Heart left ventricle (tissue), 16 donors: ENCODE measurements at regions not wholly inside any gene's neighbourhood (a gene's known extent, or its start where the extent isn't known, plus 50 kb on each side); places are given as distances from the start of the nearest gene placed in this dataset.

ENCODE experiments used
- ATAC-seq, 4 donors: fragments of 200-7000 bp; cut with Tn5 transposase; one replicate each; pipeline ENCODE4 v1.9.1; 2020 to 2022; ENCODE audit warnings: moderate library complexity in 4 of 4, mild to moderate bottlenecking in 3 of 4, moderate number of reproducible peaks in 1 of 4
- DNase-seq, 5 donors: peaks; one replicate each; pipeline ENCODE4 v3.0.0-alpha.2; 2020
- H3K27ac ChIP-seq, 12 donors: fragments of 200-600 bp; sonication (generic) in 4 of 12; one replicate each; pipeline versions ENCODE4 v1.5.0 to v1.8.0; 2016 to 2022; ENCODE audit warnings: mild to moderate bottlenecking in 2 of 12
- H3K27me3 ChIP-seq, 9 donors: fragments of 200-600 bp; sonication (generic) in 2 of 9; one replicate each; pipeline versions ENCODE4 v1.5.1 to v1.8.0; 2016 to 2022; ENCODE audit warnings: mild to moderate bottlenecking in 3 of 9
- H3K36me3 ChIP-seq, 9 donors: fragments of 200-600 bp; sonication (generic) in 2 of 9; one replicate each; pipeline versions ENCODE4 v1.5.0 to v1.8.0; 2018 to 2022; ENCODE audit warnings: mild to moderate bottlenecking in 2 of 9
- H3K4me1 ChIP-seq, 12 donors: fragments of 200-600 bp; sonication (generic) in 4 of 12; one replicate each; pipeline versions ENCODE4 v1.5.0 to v1.8.0; 2016 to 2022; ENCODE audit warnings: mild to moderate bottlenecking in 3 of 12
- H3K4me3 ChIP-seq, 12 donors: fragments of 200-600 bp; sonication (generic) in 4 of 12; one replicate each; pipeline versions ENCODE4 v1.5.0 to v1.8.0; 2017 to 2022; ENCODE audit warnings: mild to moderate bottlenecking in 9 of 12, moderate library complexity in 4 of 12
- H3K9me3 ChIP-seq, 12 donors: fragments of 200-600 bp; sonication (generic) in 4 of 12; one replicate each; pipeline versions ENCODE4 v1.5.0 to v1.8.0; 2016 to 2022; ENCODE audit warnings: mild to moderate bottlenecking in 1 of 12
- POLR2A ChIP-seq, 2 donors: fragments of 450-650 bp; IDR thresholded peaks; one replicate each; pipeline ENCODE4 v1.6.1; 2017; ENCODE audit warnings: antibody characterized with exemption in 2 of 2, mild to moderate bottlenecking in 2 of 2, moderate library complexity in 2 of 2
- WGBS, 4 donors: extraction: QIAGEN DNeasy Blood & Tissue Kit in 2 of 4; methylation state at CpG; one replicate each; pipeline versions ENCODE4 v1.1.5 to v1.1.7; 2013 to 2018; 5-methylcytosine and 5-hydroxymethylcytosine counted together
- intact Hi-C, 10 donors: fragments of 100-400 bp; cut with DNase I; formaldehyde crosslinking; loops; one replicate each; pipeline versions ENCODE4 v1.11.1 to v1.14.2; 2022
- TF ChIP-seq, protein P1 (sequence below), 12 donors: fragments of 200-600 bp; sonication (generic) in 4 of 12; IDR thresholded peaks; one replicate each; pipeline versions ENCODE4 v1.5.0 to v1.8.0; 2018 to 2022; ENCODE audit warnings: antibody characterized with exemption in 12 of 12, mild to moderate bottlenecking in 5 of 12
- donor health status: ischemic (EF 13 %, LVEDD 7.1; RV severe dilation, severe dysfunction).
- donor health status: healthy with polysubstance abuse.
- donor health status: DM: no; HTN: yes; CAD: no.
- donor health status: DM: no; HTN: no; CAD: no.
- donor health status: ischemic (EF 25% LVEDD 6.9; RV normal size, moderate dysfunction).
- donor health status: ischemic (EF 25% LVEDD 5.7; RV mildly dilated, moderate dysfunction).
- donor health status: healthy.
- donor health status: DM: yes; HTN: yes; CAD: no.
- donor health status: ischemic (EF 35%, LVEDD 5.7; RV mildly dilated, moderate dysfunction).
- donor health status: nonischemic (EF 11% LVEDD 7.7; RV severe dilation, severe dysfunction).
- donor health status: DM: yes; HTN: yes; CAD: no.
- donor health status: PGD.
- donor health status: ischemic (EF 29% LVEDD 5.4; RV normal size, mild dysfunction).
- donor health status: nonischemic (EF 23%, LVEDD 6.1; RV moderate dilation, normal function).

DNA sequence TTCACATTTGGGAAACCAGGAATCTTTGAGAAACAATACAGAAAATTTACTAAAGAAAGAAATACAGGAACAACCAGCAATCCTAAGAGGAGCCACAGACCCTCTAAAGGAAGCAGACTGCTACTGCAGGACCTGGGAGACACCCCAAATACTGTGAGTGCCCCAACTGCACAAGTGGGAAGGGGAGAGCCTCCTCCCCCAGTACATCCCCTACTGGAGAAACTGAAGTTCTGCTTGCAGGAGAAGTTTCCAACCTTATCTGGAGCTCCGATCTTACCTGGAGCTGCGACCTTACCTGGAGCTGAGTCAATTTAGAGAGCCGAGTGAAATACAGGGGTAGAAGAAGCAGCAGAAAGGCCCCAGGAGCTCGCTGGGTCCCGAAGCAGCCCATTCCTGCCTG, 236.4 kb upstream of the SPRY2 start:
- no peak overlapping the region for H3K4me3 ChIP-seq
- intact Hi-C loops, result no loop called here
- H3K4me1 ChIP-seq, result peaks cover 0 to 8% (median 0%) of the 10 kb centered on the region in 12 donors
- ATAC-seq, result no peak
- TF ChIP-seq, protein P1, sequence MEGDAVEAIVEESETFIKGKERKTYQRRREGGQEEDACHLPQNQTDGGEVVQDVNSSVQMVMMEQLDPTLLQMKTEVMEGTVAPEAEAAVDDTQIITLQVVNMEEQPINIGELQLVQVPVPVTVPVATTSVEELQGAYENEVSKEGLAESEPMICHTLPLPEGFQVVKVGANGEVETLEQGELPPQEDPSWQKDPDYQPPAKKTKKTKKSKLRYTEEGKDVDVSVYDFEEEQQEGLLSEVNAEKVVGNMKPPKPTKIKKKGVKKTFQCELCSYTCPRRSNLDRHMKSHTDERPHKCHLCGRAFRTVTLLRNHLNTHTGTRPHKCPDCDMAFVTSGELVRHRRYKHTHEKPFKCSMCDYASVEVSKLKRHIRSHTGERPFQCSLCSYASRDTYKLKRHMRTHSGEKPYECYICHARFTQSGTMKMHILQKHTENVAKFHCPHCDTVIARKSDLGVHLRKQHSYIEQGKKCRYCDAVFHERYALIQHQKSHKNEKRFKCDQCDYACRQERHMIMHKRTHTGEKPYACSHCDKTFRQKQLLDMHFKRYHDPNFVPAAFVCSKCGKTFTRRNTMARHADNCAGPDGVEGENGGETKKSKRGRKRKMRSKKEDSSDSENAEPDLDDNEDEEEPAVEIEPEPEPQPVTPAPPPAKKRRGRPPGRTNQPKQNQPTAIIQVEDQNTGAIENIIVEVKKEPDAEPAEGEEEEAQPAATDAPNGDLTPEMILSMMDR (IDR thresholded peaks at IDR 0.05), result no peak
- no peak for TF ChIP-seq POLR2A (IDR thresholded peaks at IDR 0.05)
- 60 to 88% (median 76%) methylated on average over 5 of the region's 5 CpGs for WGBS, 4 donors
- peaks cover 0 to 6% (median 0%) of the 10 kb centered on the region in 12 donors for H3K9me3 ChIP-seq
- no peak for DNase-seq
- H3K27me3 ChIP-seq, result no peaks in the 10 kb centered on the region
- H3K36me3 ChIP-seq, result no peaks in the 10 kb centered on the region
- H3K27ac ChIP-seq, result no peak overlapping the region

DNA sequence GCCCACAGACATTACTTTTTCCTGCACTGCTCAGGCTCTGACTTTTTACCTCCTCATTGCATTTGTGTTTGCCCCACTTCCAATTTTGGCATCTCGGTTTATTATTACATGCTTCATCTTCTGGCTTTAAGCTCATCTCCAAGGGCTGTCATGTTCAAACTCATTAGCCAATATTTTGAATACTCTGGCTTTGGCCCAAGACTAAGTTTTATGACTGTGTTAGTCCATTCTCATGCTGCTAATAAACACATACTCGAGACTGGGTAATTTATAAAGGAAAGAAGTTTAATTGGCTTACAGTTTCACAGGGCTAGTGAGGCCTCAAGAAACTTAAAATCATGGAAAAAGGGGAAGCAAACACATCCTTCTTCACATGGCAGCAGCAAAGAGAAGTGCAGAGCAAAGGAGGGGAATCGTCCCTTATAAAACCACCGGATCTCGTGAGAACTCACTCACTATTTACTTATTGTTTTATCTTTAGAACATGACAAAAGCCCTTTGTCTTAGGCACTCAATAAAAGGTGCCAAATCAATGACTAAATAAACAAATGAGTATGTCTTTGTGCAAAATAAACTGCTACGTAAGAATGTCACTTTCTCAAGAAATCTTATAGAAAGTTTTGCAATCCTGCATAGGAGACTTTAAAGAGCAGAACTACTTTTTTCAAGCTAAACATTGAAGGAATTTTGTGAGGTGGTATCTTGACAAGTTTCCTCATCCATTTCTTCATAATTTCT, 233.4 kb upstream of the SPRY2 start:
- TF ChIP-seq POLR2A (IDR thresholded peaks at IDR 0.05), result no peak
- TF ChIP-seq, protein P1 (IDR thresholded peaks at IDR 0.05), result no peak
- Histone ChIP-seq H3K4me3 (no peak overlapping the region), H3K36me3 (no peaks in the 10 kb centered on the region), H3K4me1 (peaks cover 0 to 21% (median 5%) of the 10 kb centered on the region in 12 donors), H3K27me3 (no peaks in the 10 kb centered on the region), H3K9me3 (no peaks in the 10 kb centered on the region), H3K27ac (no peak overlapping the region)
- ATAC-seq, result no peak
- intact Hi-C loops, result no loop called here
- WGBS, 4 donors, result 50 to 70% (median 62%) methylated on average over 6 of the region's 6 CpGs
- no peak for DNase-seq

DNA sequence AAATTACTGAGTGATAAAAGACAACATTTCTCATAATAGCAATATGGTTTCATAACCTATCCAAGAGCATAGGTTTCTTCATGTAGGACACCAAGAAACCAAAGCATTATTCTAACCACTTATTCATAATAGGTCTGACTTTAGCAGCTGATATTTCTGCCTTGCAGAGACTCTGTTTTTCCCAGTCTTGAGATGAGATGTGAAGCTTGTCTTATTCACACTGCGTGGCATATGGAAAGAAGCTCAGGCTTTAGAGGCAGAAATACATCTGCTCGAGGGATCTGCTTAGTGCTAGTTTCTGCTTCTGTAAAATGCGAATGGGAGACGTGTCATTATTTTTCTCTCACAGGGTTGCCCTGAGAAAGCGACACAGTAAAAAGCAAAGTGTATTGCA, 232.0 kb upstream of the SPRY2 start:
- Histone ChIP-seq H3K27ac (no peak overlapping the region), H3K27me3 (no peaks in the 10 kb centered on the region), H3K4me1 (peaks cover 0 to 21% (median 5%) of the 10 kb centered on the region in 12 donors), H3K36me3 (no peaks in the 10 kb centered on the region), H3K9me3 (no peaks in the 10 kb centered on the region), H3K4me3 (no peak overlapping the region)
- DNase-seq, result no peak
- intact Hi-C loops, result loop anchor here in 1 of 10 donors (1.0 kb wide), 1 partner anchor 15 kb away; no protein-coding TSS in a partner anchor
- TF ChIP-seq, protein P1 (IDR thresholded peaks at IDR 0.05), result no peak
- no peak for TF ChIP-seq POLR2A (IDR thresholded peaks at IDR 0.05)
- no peak for ATAC-seq
- 90 to 94% (median 93%) methylated on average over 5 of the region's 5 CpGs for WGBS, 4 donors

DNA sequence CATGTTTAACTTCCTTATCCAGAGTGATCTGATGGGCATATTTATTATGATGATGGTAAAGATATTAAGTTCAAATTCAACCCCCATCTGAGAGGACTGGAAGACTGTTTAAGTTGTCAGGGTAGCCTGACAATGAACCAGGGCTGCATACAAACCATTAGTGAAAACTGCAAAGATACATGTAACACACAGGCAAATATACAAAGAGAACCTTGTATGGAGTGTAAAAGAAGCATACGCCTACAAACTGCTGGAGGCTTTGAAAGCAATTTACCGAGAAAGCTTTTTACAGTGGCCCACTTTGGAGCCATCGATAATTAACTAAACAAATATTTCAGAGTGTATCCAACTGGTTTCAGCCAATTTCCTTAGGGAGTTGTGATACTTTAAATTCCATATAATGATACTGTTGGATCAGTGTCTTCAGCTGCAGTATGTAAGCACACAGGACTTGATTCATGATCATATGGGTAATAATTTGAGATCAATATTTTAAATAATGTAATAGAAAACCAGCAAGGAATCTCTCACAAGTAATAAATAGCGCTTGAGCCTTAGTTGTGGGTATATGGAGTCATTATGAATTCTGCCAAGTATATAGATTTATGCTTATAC, 231.5 kb upstream of the SPRY2 start:
- DNase-seq (no peak), ATAC-seq (no peak)
- Histone ChIP-seq H3K4me3 (no peak overlapping the region), H3K27ac (no peak overlapping the region), H3K36me3 (no peaks in the 10 kb centered on the region), H3K9me3 (no peaks in the 10 kb centered on the region), H3K4me1 (peaks cover 0 to 21% (median 5%) of the 10 kb centered on the region in 12 donors), H3K27me3 (no peaks in the 10 kb centered on the region)
- intact Hi-C loops, result loop anchor here in 1 of 10 donors (1.0 kb wide), 1 partner anchor 14 kb away; no protein-coding TSS in a partner anchor
- no peak for TF ChIP-seq POLR2A (IDR thresholded peaks at IDR 0.05)
- TF ChIP-seq, protein P1 (IDR thresholded peaks at IDR 0.05), result no peak
- WGBS, 4 donors, result 84 to 89% (median 85%) methylated on average over 4 of the region's 4 CpGs
